HepG2 (cell line): ENCODE measurements at regions not wholly inside any gene's neighbourhood (a gene's known extent, or its start where the extent isn't known, plus 50 kb on each side); places are given as distances from the start of the nearest gene placed in this dataset.

Experiments used
- ATAC-seq: fragments of 200-7000 bp; cut with Tn5 transposase; 3 replicates; pipeline ENCODE4 v1.9.1; 2020; ENCODE audit warnings: mild to moderate bottlenecking, moderate library complexity
- BruUV-seq: library from RNA; stranded (reverse); fragments of 400-500 nt; replicated peaks from 2 replicates; lab custom pipeline; 2021; lab: Mats Ljungman, UMichigan
- CTCF ChIA-PET: fragments of 300-600 bp; formaldehyde crosslinking; extraction: SDS; loops from one replicate; lab custom pipeline; 2021; ENCODE audit warnings: low total read pairs, inconsistent platforms, low intra/inter-chr PET ratio; lab: Yijun Ruan, JAX
- POLR2A ChIA-PET: fragments of 350-600 bp; sonication (Branson Sonifier 250); formaldehyde crosslinking; loops from one replicate; lab custom pipeline; 2020; ENCODE audit warnings: antibody characterized with exemption, inconsistent platforms; lab: Yijun Ruan, JAX
- DNase-seq: peaks from one replicate; pipeline ENCODE4 v3.0.0-alpha.2; 2015; ENCODE audit warnings: low spot score
- FAIRE-seq: peaks from 3 replicates; lab custom pipeline; 2011; peaks lifted over from hg19 to GRCh38; lab: Jason Lieb, UNC
- H2AFZ ChIP-seq: one replicate; pipeline ENCODE4 v1.6.1; 2011; ENCODE audit warnings: low read length, inconsistent platforms
- H3K27ac ChIP-seq: fragments of 300-600 bp; 3 replicates; pipeline ENCODE4 v1.8.0; 2011; ENCODE audit warnings: mixed run types, mild to moderate bottlenecking, mixed read lengths, low read length, inconsistent platforms; ENCODE audit not compliant: insufficient read depth; ENCODE audit errors: extremely low read length
- H3K27me3 ChIP-seq, 2 experiments: fragments of 200-600 bp in 1 of 2; 2 replicates in 1 of 2; 3 replicates in 1 of 2; pipeline versions ENCODE4 v1.6.0 to v1.8.0; 2011; ENCODE audit warnings: low read length in 2 of 2, mild to moderate bottlenecking in 2 of 2, moderate library complexity in 2 of 2, inconsistent platforms in 1 of 2; ENCODE audit not compliant: insufficient read depth in 2 of 2, control insufficient read depth in 1 of 2
- H3K36me3 ChIP-seq, 2 experiments: fragments of 200-600 bp in 1 of 2; replicated peaks in 1 of 2; 2 replicates in 1 of 2; 3 replicates in 1 of 2; pipeline versions ENCODE4 v1.5.1 to v1.8.0; 2011; ENCODE audit warnings: low read length in 2 of 2, inconsistent platforms in 1 of 2; ENCODE audit not compliant: insufficient read depth in 2 of 2, control insufficient read depth in 1 of 2
- H3K4me1 ChIP-seq: 2 replicates; pipeline ENCODE4 v1.5.1; 2012; ENCODE audit warnings: low read length, inconsistent platforms; ENCODE audit not compliant: insufficient read depth
- H3K4me2 ChIP-seq: 2 replicates; pipeline ENCODE4 v1.6.0; 2011; ENCODE audit warnings: low read depth, low read length, inconsistent platforms
- H3K4me3 ChIP-seq, 3 experiments: fragments of 200-600 bp in 1 of 3; sonication (generic), shearing (Covaris generic) in 1 of 3; replicated peaks in 1 of 3; 2 replicates each; pipeline ENCODE4 v1.5.1; 2011 to 2016; ENCODE audit warnings: low read length in 3 of 3, inconsistent platforms in 2 of 3, low read depth in 2 of 3, mild to moderate bottlenecking in 2 of 3, control low read depth in 1 of 3, mixed read lengths in 1 of 3; ENCODE audit not compliant: insufficient read depth in 1 of 3
- H3K79me2 ChIP-seq: one replicate; pipeline ENCODE4 v1.6.1; 2011; ENCODE audit warnings: low read length, inconsistent platforms; ENCODE audit not compliant: insufficient read depth
- H3K9ac ChIP-seq: 2 replicates; pipeline ENCODE4 v1.6.0; 2011; ENCODE audit warnings: mild to moderate bottlenecking, low read depth, low read length, inconsistent platforms; ENCODE audit not compliant: insufficient read depth
- H3K9me3 ChIP-seq: 2 replicates; pipeline ENCODE4 v1.5.1; 2012; ENCODE audit warnings: mild to moderate bottlenecking, low read length
- H4K20me1 ChIP-seq: 2 replicates; pipeline ENCODE4 v1.6.0; 2011; ENCODE audit warnings: inconsistent platforms, mild to moderate bottlenecking, low read length, moderate library complexity; ENCODE audit not compliant: insufficient read depth
- BRCA1 ChIP-seq: sonication (generic); formaldehyde crosslinking; IDR thresholded peaks from 2 replicates; pipeline ENCODE4 v1.4.0; 2020; ENCODE audit warnings: missing genetic modification reagents
- ETV5 ChIP-seq: IDR thresholded peaks from 2 replicates; pipeline ENCODE4 v1.6.1; 2018; ENCODE audit warnings: missing biosample characterization, missing genetic modification reagents, inconsistent platforms, borderline replicate concordance
- GTF2F1 ChIP-seq: fragments of 150-350 bp; IDR thresholded peaks from 2 replicates; pipeline ENCODE4 v1.6.1; 2014; ENCODE audit warnings: low read length
- KLF12 ChIP-seq: sonication (generic); formaldehyde crosslinking; IDR thresholded peaks from 2 replicates; pipeline ENCODE4 v1.4.0; 2020; ENCODE audit warnings: missing genetic modification reagents, borderline replicate concordance
- PRMT3 ChIP-seq: sonication (generic); formaldehyde crosslinking; IDR thresholded peaks from 2 replicates; pipeline ENCODE4 v1.8.1; 2022; ENCODE audit warnings: low read depth, mild to moderate bottlenecking, moderate library complexity, missing genetic modification reagents, borderline replicate concordance
- RARA ChIP-seq: IDR thresholded peaks from 2 replicates; pipeline ENCODE4 v1.6.1; 2016; ENCODE audit warnings: missing genetic modification reagents, missing compliant biosample characterization
- RELA ChIP-seq: sonication (generic); formaldehyde crosslinking; IDR thresholded peaks from 2 replicates; pipeline ENCODE4 v1.4.0; 2020; ENCODE audit warnings: missing genetic modification reagents
- RFX5 ChIP-seq: IDR thresholded peaks from 2 replicates; pipeline ENCODE4 v1.6.1; 2011; ENCODE audit warnings: low read depth, low read length, improper control_type of control experiment
- TBP ChIP-seq: sonication (generic); formaldehyde crosslinking; IDR thresholded peaks from 2 replicates; pipeline ENCODE4 v1.5.0; 2020; ENCODE audit warnings: missing genetic modification reagents
- ZC3H13 ChIP-seq: sonication (generic); formaldehyde crosslinking; IDR thresholded peaks from 2 replicates; pipeline ENCODE4 v1.8.1; 2023; ENCODE audit warnings: mild to moderate bottlenecking, missing genetic modification reagents, moderate library complexity
- ZC3H4 ChIP-seq: sonication (generic); formaldehyde crosslinking; IDR thresholded peaks from 2 replicates; pipeline ENCODE4 v1.4.0; 2020; ENCODE audit warnings: missing genetic modification reagents, borderline replicate concordance
- ZEB1 ChIP-seq: IDR thresholded peaks from 2 replicates; pipeline ENCODE4 v1.6.1; 2012; ENCODE audit warnings: mild to moderate bottlenecking, low read depth, inconsistent platforms; ENCODE audit not compliant: insufficient replicate concordance
- ZNF251 ChIP-seq: sonication (generic); formaldehyde crosslinking; IDR thresholded peaks from 2 replicates; pipeline ENCODE4 v1.9.0; 2021; ENCODE audit warnings: mild to moderate bottlenecking, missing genetic modification reagents
- ZNF264 ChIP-seq: sonication (generic); formaldehyde crosslinking; IDR thresholded peaks from 2 replicates; pipeline ENCODE4 v1.4.0; 2020; ENCODE audit warnings: missing genetic modification reagents
- ZNF292 ChIP-seq: sonication (generic); formaldehyde crosslinking; IDR thresholded peaks from 2 replicates; pipeline ENCODE4 v1.8.1; 2022; ENCODE audit warnings: mild to moderate bottlenecking, low read depth, missing genetic modification reagents, borderline replicate concordance
- ZNF350 ChIP-seq: sonication (generic); formaldehyde crosslinking; IDR thresholded peaks from 2 replicates; pipeline ENCODE4 v1.4.0; 2020; ENCODE audit warnings: mild to moderate bottlenecking, low read depth, missing genetic modification reagents, borderline replicate concordance
- ZNF382 ChIP-seq: sonication (generic); formaldehyde crosslinking; IDR thresholded peaks from 2 replicates; pipeline ENCODE4 v1.5.0; 2020; ENCODE audit warnings: missing genetic modification reagents, mild to moderate bottlenecking, borderline replicate concordance
- ZNF660 ChIP-seq: sonication (generic); formaldehyde crosslinking; IDR thresholded peaks from 2 replicates; pipeline ENCODE4 v1.5.1; 2020; ENCODE audit warnings: mild to moderate bottlenecking, low read depth, missing genetic modification reagents, borderline replicate concordance
- WGBS: methylation state at CpG from one replicate; pipeline ENCODE4 v1.1.6; 2017; ENCODE audit warnings: low lambda C conversion rate; 5-methylcytosine and 5-hydroxymethylcytosine counted together
- in situ Hi-C: cut with HindIII; loops from 2 replicates; pipeline ENCODE4 v1.10.0; 2017; ENCODE audit warnings: low pct_unique_long_range_greater_than_20kb; ENCODE audit not compliant: extremely low pct_ligation_motif_present
- intact Hi-C: fragments of 100-400 bp; cut with micrococcal nuclease; formaldehyde crosslinking; loops from one replicate; pipeline ENCODE4 v1.10.0; 2022; ENCODE audit not compliant: unreplicated experiment
- TF ChIP-seq, protein P1 (sequence below): sonication (generic); formaldehyde crosslinking; IDR thresholded peaks from 2 replicates; pipeline ENCODE4 v1.5.1; 2020; ENCODE audit warnings: mild to moderate bottlenecking, missing genetic modification reagents, borderline replicate concordance
- TF ChIP-seq, protein P2 (sequence below): sonication (generic); formaldehyde crosslinking; IDR thresholded peaks from 2 replicates; pipeline ENCODE4 v1.4.0; 2020; ENCODE audit warnings: missing genetic modification reagents
- TF ChIP-seq, protein P3 (sequence below): sonication (generic); formaldehyde crosslinking; IDR thresholded peaks from 2 replicates; pipeline ENCODE4 v1.4.0; 2020; ENCODE audit warnings: missing genetic modification reagents, low read depth, mild to moderate bottlenecking, borderline replicate concordance

DNA sequence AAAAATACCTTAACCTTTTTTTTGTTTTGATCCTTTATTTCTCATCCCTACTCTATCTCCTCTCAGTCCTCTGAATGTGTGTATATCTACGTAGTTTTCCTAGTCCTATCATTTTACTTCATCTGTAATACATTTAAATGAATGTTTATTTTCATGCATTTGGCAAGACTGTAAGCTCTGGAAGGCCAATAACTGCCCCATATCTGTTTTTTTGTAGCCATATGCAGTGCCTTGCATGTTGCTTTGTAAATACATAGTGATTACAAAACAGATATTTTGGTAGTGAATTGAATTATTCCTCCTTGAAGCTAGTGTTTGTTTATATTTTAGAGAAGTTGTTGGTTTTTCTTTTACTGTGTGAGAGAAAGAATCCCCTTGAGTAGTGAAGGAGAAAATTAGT, 450.2 kb downstream of the PCDH18 start (continued):
- TF ChIP-seq ZC3H4 (CRISPR knock-in tag) (no peak), ZNF292 (CRISPR knock-in tag) (no peak)
- TF ChIP-seq, protein P1, sequence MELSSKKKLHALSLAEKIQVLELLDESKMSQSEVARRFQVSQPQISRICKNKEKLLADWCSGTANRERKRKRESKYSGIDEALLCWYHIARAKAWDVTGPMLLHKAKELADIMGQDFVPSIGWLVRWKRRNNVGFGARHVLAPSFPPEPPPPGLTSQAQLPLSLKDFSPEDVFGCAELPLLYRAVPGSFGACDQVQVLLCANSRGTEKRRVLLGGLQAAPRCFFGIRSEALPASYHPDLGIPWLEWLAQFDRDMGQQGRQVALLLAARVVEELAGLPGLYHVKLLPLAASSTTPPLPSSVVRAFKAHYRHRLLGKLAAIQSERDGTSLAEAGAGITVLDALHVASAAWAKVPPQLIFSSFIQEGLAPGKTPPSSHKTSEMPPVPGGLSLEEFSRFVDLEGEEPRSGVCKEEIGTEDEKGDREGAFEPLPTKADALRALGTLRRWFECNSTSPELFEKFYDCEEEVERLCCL = no peak
- TF ChIP-seq, all 625 proteins: peak for 0

DNA sequence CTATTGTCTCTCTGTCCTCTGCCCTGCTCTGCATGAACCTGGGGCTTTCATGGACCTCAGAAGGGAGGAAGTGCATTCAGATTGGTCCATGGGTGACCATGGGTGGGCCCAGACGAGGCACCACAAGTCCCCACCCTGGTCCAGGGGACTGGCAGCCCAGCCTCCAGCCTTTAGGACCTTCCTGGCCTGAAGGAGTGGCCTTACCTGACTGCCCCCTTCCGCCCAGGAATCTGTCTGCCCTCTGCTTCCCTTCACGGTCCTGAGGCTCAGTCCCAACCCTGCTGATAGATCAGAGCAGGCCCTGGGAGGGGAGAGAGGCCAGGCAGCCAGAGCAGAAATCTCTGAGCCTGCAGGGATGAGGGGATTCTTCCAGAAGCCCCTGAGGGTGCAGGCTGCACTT, 455.4 kb downstream of the PCDH18 start:
- no peak for TF ChIP-seq ZC3H13 (CRISPR knock-in tag)
- TF ChIP-seq, protein P2, sequence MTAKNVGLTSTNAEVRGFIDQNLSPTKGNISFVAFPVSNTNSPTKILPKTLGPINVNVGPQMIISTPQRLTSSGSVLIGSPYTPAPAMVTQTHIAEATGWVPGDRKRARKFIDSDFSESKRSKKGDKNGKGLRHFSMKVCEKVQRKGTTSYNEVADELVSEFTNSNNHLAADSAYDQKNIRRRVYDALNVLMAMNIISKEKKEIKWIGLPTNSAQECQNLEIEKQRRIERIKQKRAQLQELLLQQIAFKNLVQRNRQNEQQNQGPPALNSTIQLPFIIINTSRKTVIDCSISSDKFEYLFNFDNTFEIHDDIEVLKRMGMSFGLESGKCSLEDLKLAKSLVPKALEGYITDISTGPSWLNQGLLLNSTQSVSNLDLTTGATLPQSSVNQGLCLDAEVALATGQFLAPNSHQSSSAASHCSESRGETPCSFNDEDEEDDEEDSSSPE = no peak
- no peak for TF ChIP-seq ZNF382 (CRISPR knock-in tag)
- no peak for TF ChIP-seq RELA (CRISPR knock-in tag)
- TF ChIP-seq RARA = no peak
- no peak for TF ChIP-seq ZNF660
- TF ChIP-seq BRCA1 (CRISPR knock-in tag) = no peak
- TF ChIP-seq ZNF264 (CRISPR knock-in tag) = no peak
- TF ChIP-seq, protein P3, sequence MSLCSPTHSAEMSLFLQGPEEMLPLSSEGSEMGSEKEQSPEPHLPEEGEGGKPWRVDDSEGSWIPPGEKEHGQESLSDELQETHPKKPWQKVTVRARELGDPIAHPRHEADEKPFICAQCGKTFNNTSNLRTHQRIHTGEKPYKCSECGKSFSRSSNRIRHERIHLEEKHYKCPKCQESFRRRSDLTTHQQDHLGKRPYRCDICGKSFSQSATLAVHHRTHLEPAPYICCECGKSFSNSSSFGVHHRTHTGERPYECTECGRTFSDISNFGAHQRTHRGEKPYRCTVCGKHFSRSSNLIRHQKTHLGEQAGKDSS (CRISPR knock-in tag) = no peak
- TF ChIP-seq RFX5 = no peak
- no peak for TF ChIP-seq ETV5 (CRISPR knock-in tag)
- no peak for TF ChIP-seq GTF2F1
- TF ChIP-seq KLF12 = no peak
- TF ChIP-seq ZEB1 = no peak
- no peak for TF ChIP-seq ZNF350 (CRISPR knock-in tag)
- no peak for TF ChIP-seq ZNF251
- no peak for TF ChIP-seq PRMT3
- TF ChIP-seq TBP (CRISPR knock-in tag) = no peak
- Histone ChIP-seq H3K36me3 (no peaks in the 10 kb centered on the region), H3K9ac (no peak overlapping the region), H3K79me2 (no peaks in the 10 kb centered on the region), H3K27me3 (no peaks in the 10 kb centered on the region), H3K9me3 (no peaks in the 10 kb centered on the region), H3K27ac (no peak overlapping the region), H3K4me1 (no peaks in the 10 kb centered on the region), H4K20me1 (no peaks in the 10 kb centered on the region), H3K4me2 (no peak overlapping the region), H3K4me3 (no peak overlapping the region), H2AFZ (no peak overlapping the region)
- in situ Hi-C loops = no loop called here
- ChIA-PET POLR2A (no interaction called here), CTCF (no interaction called here)
- BruUV-seq = no TSS peak
- DNase-seq = no peak
- ATAC-seq = no peak
- no CpG with 5 or more reads among the region's 3 CpGs for WGBS
- intact Hi-C loops = no loop called here
- FAIRE-seq = no peak
